ENCODE measurements at regions not wholly inside any gene's neighbourhood (a gene's known extent, or its start where the extent isn't known, plus 50 kb on each side); places are given as distances from the start of the nearest gene placed in this dataset.
"Not testable (repeated sequence)": the region's sequence is repeated elsewhere in the genome, so short reads cannot be mapped to it uniquely, and the experiment has no call there.

DNA sequence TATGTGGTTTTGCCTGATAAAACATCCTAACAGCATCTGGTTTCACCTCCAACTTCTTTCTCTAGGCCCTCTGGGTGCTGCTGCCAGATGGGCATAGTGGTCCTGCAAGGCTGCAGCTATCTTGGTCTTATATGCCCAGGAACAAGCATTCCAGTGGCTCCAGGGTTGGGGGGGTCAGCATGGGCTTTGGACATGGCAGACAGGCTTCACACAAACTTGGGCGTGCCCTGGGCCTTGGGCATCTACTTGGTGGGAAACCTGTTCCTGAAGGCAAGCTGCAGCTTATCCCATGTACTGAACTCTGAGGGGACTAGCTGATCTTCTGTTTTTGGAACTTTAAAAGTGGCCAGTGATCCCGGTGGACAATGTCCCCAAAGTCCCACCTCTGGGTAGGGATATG lies 54.9 kb upstream of the ZNF678 start:
- DNase-seq, result no peak

DNA sequence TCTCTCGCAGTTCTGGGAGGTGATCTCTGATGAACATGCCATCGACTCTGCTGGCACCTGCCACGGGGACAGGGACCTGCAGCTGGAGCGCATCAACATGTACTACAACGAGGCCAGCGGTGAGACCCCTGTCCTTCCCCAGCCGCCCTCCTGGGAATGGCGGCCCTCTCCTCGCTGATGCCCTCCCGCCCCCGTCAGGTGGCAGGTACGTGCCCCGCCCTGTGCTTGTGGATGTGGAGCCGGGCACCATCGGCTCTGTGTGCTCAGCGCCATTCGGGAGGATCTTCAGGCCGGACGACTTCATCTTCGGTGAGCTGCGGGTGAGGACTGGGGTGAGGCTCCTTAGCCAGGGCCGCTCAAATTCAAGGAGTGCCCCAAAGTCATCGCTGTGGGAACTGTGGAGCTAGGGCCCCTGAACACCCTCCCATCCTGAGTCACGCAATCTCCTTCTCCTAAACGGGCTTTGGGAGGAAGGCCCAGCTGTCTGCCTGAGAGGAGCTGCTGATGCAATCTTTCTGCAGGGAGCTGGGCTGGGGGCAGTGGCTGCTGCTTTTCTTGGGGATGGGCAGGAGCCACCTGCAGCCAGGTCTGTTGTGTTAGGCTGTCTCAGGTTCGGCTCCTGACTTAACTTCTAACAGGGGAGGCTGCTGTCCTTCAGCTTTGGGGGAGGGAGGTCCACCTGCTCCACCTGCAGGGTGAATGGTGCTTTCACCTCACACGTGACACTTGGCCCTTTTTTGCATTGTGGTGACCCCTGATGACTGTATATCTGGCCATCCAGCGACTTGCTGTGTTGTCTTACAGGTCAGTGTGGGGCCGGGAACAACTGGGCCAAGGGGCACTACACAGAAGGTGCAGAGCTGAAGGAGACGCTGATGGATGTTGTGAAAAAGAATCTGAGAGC lies 56.6 kb upstream of the ZNF678 start:
- not testable (repeated sequence) for DNase-seq

GRCh38 chr1:227496045-227496444 lies 67.3 kb upstream of the ZNF678 start:
- DNase-seq, result not testable (repeated sequence)

GRCh38 chr1:227493863-227494551 lies 69.3 kb upstream of the ZNF678 start:
- DNase-seq, result not testable (repeated sequence)

DNA sequence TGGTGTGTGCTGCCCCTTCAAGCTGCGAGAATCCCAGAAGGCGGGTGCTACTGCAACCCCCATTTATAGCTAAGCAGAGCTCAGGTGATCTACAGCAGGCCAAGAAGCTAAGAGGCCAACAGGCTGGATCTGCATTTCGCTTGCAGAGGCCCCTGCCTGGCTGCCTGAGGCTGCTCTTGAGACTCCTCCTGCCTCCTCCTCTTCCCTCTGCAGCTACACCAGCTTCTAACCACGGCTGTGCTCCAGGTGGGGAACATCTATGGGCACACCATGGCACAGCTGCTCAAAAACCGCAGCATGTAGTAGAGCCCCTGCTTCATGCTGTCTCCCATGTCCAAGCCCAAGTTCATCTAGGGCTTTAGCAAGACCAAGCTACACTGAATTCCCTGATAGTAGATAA lies 72.9 kb upstream of the ZNF678 start:
- no peak for DNase-seq

DNA sequence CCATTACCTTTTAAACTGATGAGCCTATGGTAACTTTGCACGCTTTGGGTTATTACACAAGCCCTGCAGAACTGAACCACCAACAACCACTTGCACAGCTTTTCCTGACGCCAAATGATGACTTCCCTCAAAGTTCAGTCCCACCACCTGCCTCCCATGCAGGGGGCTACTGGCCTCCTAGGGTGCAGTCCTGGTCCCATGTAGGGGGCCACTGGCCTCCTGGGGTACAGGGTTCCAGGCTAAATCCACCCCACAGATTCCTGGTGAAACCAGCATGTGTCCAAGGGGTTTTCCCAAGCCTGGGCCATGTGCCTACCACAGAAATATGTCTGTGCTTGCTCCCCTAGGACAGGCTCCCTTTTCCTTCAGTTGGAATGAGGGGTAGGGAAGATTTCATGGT lies 73.4 kb upstream of the ZNF678 start:
- DNase-seq, result no peak

GRCh38 chr1:227489572-227489971 lies 73.8 kb upstream of the ZNF678 start:
- DNase-seq, result no peak

DNA sequence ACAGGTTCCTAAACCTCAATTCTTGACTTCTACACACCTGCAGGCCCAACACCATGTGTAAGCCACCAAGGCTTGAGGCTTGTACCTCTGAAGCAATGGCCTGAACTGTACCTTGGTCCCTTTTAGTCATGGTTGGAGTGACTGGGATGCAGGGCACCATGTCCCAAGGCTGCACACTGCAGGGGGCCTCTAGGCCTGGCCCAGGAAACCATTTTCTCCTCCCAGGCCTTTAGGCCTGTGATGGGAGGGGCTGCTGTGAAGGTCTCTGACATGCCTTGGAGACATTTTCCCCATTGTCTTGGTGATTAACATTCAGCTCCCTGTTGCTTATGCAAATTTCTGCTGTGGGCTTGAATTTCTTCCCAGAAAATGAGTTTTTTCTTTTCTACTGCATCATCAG lies 75.8 kb upstream of the ZNF678 start:
- DNase-seq, result no peak

GRCh38 chr1:227486559-227486958 lies 76.8 kb upstream of the ZNF678 start:
- DNase-seq, result no peak

DNA sequence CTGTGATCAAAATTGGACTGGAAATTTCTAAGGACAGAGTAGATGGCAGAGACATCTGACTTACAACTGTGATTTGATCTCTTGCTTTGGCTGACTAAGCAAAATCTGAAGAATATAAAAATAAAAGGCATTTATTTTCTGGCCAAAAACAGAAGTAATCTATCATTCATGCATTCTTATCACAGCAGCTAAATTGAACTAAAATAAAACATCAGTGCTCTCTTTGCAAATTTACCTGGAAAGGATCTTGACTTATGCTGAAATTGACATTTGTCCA lies 81.4 kb upstream of the ZNF678 start:
- no peak for DNase-seq

- not testable (repeated sequence) for DNase-seq
Observed at GRCh38 chr1:227474072-227474471, 89.3 kb upstream of the ZNF678 start.

DNA sequence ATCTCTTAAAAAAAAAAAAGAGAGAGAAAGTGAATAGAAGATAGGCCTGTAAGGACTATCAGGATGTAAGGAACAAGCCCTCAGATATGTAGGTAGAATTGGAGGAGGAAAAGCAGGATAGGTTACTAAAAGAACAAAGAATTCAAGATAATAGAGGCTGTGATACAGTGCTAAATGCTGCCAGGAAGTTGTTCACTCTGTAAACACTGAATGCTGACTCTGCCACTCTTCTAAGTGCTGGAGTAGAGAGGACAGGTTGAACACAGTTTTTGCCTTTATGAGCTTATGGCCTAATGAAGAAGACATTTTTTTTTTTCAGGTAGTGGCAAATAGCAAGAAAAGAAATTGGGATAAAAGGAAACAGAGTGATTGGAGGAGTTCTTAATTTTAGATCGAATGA lies 90.6 kb upstream of the ZNF678 start:
- DNase-seq, result peak; percentile 2

- no peak for DNase-seq
Observed at GRCh38 chr1:227470688-227471087, 92.7 kb upstream of the ZNF678 start.

DNA sequence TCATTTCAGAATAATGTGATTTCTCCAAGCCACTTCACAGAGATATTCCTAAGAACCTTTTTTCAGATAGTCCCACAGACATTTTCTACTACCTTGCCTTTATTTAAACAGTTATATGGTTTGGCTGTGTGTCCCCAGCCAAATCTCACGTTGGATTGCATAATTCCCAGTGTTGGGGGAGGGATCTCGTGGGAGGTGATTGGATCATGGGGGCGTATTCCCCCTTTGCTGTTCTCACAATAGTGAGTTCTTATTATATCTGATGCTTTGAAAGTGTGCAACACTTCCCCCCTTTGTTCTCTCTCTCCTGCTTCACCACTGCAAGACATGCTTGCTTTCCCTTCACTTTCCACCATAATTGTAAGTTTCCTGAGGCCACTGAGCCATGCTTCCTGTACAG lies 93.6 kb upstream of the ZNF678 start:
- DNase-seq, result no peak

DNA sequence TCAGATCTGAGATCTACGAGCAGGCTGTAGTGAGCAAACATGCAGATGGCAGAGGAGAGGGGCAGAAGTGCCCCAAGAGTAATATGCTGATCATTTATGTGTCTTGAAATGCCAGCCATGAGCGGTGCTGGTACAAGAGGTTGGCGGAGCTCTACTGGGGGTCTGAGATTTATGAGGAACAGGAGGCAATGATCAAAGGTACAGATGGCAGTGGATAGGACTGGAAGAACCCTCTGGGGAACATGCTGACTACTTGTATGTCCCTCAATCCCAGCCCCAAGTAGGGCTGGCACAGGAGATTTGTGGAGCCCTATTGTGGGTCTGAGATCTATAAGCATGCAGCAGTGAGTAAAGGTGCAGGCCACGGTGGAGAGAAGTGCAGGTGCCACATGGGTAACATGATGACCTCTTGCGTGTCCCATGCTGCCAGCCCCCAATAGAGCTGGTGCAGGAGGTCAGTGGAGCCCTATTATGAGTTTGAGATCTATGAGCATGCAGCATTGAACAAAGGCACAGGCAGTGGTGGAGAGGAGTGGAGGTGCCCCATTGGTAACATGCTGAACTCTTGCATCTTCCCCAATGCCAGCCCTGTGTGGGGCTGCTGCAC lies 97.2 kb upstream of the ZNF678 start:
- DNase-seq, result no peak

GRCh38 chr1:227465256-227465655 lies 98.1 kb upstream of the ZNF678 start:
- no peak for DNase-seq

GRCh38 chr1:227459977-227460376 lies 103.4 kb upstream of the ZNF678 start:
- no peak for DNase-seq

- no peak for DNase-seq
Observed at GRCh38 chr1:227459326-227459841, 104.0 kb upstream of the ZNF678 start.

- no peak for DNase-seq
Observed at GRCh38 chr1:227454686-227455085, 108.7 kb upstream of the ZNF678 start.

DNA sequence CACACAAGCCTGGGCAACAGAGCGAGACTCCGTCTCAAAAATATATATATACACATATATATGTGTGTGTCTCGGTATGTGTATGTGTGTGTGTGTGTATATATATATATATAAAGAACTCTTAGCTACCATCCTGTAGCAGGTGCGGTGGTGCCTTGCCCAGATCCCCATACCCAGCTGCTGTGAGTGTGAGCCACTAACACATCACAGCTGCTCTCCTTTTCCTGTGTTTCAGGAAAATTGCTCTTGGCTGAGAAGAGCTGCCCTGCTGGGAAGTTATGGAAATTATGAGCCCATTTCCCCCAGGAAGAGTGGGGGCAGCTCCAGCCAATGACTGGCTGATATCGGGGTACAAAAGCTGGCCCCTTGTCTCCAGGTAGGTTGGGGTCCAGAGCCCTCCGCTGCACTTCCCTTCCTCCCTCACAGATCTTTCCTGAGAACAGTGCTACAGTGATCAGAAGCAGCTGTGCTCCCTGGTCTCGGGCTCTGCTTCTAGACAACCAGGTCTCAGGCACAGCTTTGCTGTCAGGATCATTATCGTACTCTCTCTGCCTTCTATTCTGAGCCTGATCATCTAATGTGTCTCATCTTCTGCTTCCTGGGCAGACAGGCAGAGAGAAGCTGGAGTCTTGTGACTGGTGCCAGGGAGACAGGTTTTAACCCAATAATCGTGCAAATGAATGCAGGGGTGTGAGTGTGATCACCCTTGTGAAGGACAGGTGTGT lies 109.6 kb upstream of the ZNF678 start:
- DNase-seq, result no peak

DNA sequence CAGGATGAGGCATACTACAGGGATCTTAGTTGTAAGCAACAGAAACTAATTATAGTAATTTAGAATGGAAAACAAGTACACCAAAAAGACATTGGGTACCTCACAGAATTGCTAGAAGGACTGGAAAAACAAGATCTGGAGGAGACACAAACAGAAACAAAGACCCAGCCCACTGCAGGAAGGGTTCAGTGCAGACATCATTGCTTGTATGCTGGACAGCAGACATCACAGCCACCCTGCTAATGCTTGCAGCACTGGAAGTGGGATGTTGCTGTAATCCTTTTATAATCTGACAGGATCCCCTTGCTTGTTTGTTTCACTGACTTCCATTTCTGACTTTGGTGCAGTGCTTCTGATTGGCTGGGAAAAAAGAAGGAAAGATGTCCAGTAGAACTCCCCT lies 111.4 kb upstream of the ZNF678 start:
- no peak for DNase-seq

GRCh38 chr1:227451057-227451456 lies 112.3 kb upstream of the ZNF678 start:
- DNase-seq, result no peak

DNA sequence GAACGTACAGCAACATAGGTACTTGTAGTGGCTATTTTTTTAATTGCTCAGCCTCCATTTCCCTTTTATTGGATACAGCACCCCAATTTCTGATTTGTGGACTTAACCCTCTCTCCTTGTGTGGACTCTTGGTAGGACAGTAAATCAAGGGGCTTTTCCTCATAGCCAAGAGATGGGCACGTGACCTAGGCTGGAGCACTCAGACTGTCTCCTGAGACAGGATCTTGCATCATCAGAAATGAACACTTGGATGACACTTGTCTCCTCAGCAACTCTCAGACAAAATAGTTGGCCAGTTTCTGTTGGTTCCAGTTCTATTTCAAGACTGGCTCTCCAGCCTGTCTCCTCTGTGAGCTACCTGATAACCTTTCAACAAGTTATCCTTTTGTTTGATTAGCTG lies 112.9 kb upstream of the ZNF678 start:
- no peak for DNase-seq

Measured in DMS153 (cell line).